RWPE2 (cell line): ENCODE measurements at regions not wholly inside any gene's neighbourhood (a gene's known extent, or its start where the extent isn't known, plus 50 kb on each side); places are given as distances from the start of the nearest gene placed in this dataset.

Experiments
- ATAC-seq: fragments of 200-7000 bp; cut with Tn5 transposase; 3 replicates; pipeline ENCODE4 v1.9.1; 2021; ENCODE audit warnings: low read depth
- DNase-seq: peaks from one replicate; pipeline ENCODE4 v3.0.0-alpha.2; 2020; ENCODE audit warnings: low spot score
- H3K27ac ChIP-seq: fragments of 450-650 bp; 2 replicates; pipeline ENCODE4 v1.5.1; 2017; ENCODE audit warnings: mild to moderate bottlenecking; ENCODE audit not compliant: poor library complexity, severe bottlenecking
- H3K27me3 ChIP-seq: fragments of 250-450 bp; sonication (Bioruptor Pico); 2 replicates; pipeline ENCODE4 v1.5.1; 2021; ENCODE audit warnings: mild to moderate bottlenecking, moderate library complexity; ENCODE audit not compliant: insufficient read depth, poor library complexity, severe bottlenecking
- H3K36me3 ChIP-seq: fragments of 250-450 bp; sonication (Bioruptor Pico); 2 replicates; pipeline ENCODE4 v1.5.1; 2020; ENCODE audit warnings: low read depth, mild to moderate bottlenecking, moderate library complexity
- H3K4me1 ChIP-seq: fragments of 250-450 bp; sonication (Bioruptor Pico); 2 replicates; pipeline ENCODE4 v1.5.1; 2021; ENCODE audit warnings: mild to moderate bottlenecking, moderate library complexity; ENCODE audit not compliant: insufficient read depth, poor library complexity, severe bottlenecking
- H3K4me3 ChIP-seq: fragments of 250-450 bp; sonication (Bioruptor Pico); 2 replicates; pipeline ENCODE4 v1.5.1; 2021; ENCODE audit warnings: mild to moderate bottlenecking, moderate library complexity; ENCODE audit not compliant: severe bottlenecking
- H3K9me3 ChIP-seq: fragments of 250-450 bp; sonication (Bioruptor Pico); 2 replicates; pipeline ENCODE4 v1.5.1; 2021; ENCODE audit warnings: mild to moderate bottlenecking, moderate library complexity; ENCODE audit not compliant: severe bottlenecking
- CTCF ChIP-seq: fragments of 450-650 bp; IDR thresholded peaks from one replicate; pipeline ENCODE4 v1.5.1; 2017; ENCODE audit warnings: mild to moderate bottlenecking, moderate library complexity; ENCODE audit not compliant: poor library complexity, severe bottlenecking

GRCh38 chrX:14420841-14421240, 108.5 kb upstream of the GLRA2 start:
- no peak for ATAC-seq

GRCh38 chrX:14412686-14413085, 116.7 kb upstream of the GLRA2 start:
- H3K27me3 ChIP-seq: no peaks in the 10 kb centered on the region
- no peaks in the 10 kb centered on the region for H3K36me3 ChIP-seq
- DNase-seq (no peak), ATAC-seq (no peak)
- H3K27ac ChIP-seq: no peak overlapping the region
- H3K9me3 ChIP-seq: no peaks in the 10 kb centered on the region
- TF ChIP-seq CTCF: no peak
- H3K4me3 ChIP-seq: no peak overlapping the region
- H3K4me1 ChIP-seq: peaks cover 12% of the 10 kb centered on the region

More at GRCh38 chrX:14420841-14421240, 108.5 kb upstream of the GLRA2 start:
- Histone ChIP-seq H3K27ac (no peak overlapping the region), H3K9me3 (no peaks in the 10 kb centered on the region), H3K4me1 (no peaks in the 10 kb centered on the region), H3K4me3 (no peak overlapping the region), H3K36me3 (no peaks in the 10 kb centered on the region), H3K27me3 (no peaks in the 10 kb centered on the region)
- no peak for DNase-seq
- TF ChIP-seq CTCF: no peak

DNA sequence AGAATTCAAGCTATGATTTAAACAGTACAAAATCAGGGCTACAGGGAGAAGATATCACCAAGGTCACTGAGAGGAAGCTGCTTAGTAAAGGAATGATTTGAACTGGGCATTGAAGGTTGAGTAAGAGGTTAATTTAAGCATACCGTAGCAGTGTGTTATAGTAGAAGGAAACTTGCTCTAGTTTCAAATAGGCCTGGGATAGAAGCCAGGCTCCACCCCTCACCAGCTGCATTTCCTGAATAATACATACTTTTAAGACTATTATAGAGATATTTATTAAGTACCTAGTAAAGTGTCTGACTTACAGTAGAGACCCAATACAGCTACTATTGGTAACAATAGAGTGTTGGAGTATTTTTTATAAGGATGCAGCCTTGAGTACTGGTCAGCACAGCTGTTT, 118.0 kb upstream of the GLRA2 start:
- H3K27ac ChIP-seq: no peak overlapping the region
- no peaks in the 10 kb centered on the region for H3K27me3 ChIP-seq
- H3K4me3 ChIP-seq: no peak overlapping the region
- no peaks in the 10 kb centered on the region for H3K36me3 ChIP-seq
- DNase-seq (no peak), ATAC-seq (peak; percentile 49; the same call in 2 of the 3 replicates)
- no peaks in the 10 kb centered on the region for H3K9me3 ChIP-seq
- peaks cover 12% of the 10 kb centered on the region for H3K4me1 ChIP-seq
- TF ChIP-seq CTCF: no peak

DNA sequence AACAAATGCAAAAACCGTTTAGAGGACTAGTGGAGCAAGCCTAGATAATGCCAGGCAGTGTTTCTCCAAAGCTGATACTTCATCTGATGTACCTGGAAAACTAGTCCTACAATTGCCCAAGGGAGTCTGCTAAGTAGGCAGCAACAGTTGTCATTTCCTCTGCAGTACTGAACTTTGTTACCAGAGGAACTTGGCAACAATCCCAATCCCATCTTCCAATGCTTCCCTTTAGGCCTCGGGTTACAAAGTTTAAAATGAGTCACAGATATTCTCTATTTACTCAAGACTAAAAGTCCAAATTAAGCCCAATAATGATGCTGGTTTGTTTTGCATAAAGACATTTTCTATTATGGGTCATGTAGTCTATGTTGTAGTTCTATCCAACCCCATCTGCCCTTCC, 120.0 kb upstream of the GLRA2 start:
- no peaks in the 10 kb centered on the region for H3K36me3 ChIP-seq
- no peaks in the 10 kb centered on the region for H3K9me3 ChIP-seq
- H3K4me3 ChIP-seq: no peak overlapping the region
- H3K4me1 ChIP-seq: peaks cover 12% of the 10 kb centered on the region
- DNase-seq (no peak), ATAC-seq (peak; percentile 92)
- no peak for TF ChIP-seq CTCF
- H3K27me3 ChIP-seq: no peaks in the 10 kb centered on the region
- H3K27ac ChIP-seq: peak overlapping the region; percentile 37

DNA sequence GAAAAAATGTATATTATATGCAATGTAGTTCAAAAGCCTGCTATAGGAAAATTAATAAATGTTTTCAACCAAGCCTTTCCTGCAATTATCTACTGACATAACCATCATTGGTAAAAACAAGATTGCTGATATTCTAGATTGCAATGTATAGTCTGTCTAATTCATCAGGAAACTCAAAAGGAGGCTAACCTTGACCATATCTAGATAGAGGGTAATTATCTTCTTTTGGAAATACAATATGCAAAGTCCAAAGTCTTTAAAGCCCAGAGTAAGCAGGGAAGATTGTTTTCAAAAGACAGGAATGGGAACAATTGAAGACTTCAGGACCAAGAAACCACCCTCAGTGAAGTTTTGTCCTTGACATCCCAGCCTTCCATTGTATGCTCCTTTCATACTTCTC, 123.1 kb upstream of the GLRA2 start:
- no peak for DNase-seq
- Histone ChIP-seq H3K27me3 (no peaks in the 10 kb centered on the region), H3K36me3 (no peaks in the 10 kb centered on the region), H3K4me3 (no peak overlapping the region), H3K4me1 (peaks cover 12% of the 10 kb centered on the region), H3K9me3 (no peaks in the 10 kb centered on the region), H3K27ac (no peak overlapping the region)
- TF ChIP-seq CTCF: no peak
- ATAC-seq: no peak
